ENCODE measurements at regions not wholly inside any gene's neighbourhood (a gene's known extent, or its start where the extent isn't known, plus 50 kb on each side); places are given as distances from the start of the nearest gene placed in this dataset.
"Not testable (repeated sequence)": the region's sequence is repeated elsewhere in the genome, so short reads cannot be mapped to it uniquely, and the experiment has no call there.

DNA sequence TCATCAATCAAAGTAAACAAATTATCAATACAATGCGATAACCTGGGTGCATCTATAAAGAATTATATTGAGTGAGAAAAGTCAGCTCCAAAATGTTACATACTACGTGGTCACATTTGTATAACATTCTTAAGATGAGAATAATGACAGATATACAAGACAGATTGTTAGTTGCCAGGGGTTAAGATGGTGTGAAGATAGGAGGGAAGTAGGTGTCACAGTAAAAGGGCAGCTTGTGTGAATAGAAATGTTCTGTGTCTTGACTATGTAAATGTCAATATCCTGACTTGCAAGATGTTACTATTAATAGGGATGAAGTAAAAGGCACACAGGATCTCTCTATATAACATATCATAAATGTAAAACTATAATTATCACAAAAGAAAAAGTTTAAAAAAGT, 611.2 kb upstream of the SPRY2 start:
- DNase-seq (ENCODE audit: low read depth): no peak

DNA sequence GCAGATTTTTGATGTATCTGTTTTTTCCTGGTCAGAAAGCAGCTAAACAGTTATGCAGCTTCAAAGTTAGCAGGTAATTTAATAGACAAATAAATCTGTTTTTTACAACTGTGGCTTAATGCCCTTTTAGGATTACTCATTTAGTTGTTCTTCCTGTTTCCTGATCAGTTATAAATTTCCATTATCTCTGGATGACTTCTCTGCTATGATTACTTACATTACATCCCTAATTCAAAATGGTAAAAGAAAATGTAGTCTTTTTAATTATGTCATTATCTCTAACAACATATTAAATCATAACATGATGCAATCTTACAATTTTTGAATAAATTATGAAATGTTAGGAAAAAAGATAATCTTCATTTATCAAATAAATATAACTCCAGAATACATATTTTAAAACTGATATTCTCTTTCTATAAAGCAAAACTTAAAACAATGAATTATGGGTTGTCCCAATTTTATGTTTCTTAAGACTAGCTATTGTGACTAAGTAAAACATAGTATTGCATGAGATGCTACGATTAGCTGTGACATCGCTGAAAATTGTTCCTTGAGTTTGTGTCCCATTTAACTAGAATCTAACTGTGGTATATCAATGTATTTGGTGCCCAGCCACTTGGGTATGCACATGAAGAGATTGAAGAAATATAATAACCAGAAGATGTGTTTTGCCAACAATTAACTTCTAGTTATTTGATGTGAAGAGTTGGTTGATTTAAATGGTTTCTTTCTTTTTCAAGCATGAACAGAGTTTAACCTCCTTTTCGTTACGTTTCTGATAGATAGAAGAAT, 605.3 kb upstream of the SPRY2 start:
- no peak for DNase-seq (ENCODE audit: low read depth)

DNA sequence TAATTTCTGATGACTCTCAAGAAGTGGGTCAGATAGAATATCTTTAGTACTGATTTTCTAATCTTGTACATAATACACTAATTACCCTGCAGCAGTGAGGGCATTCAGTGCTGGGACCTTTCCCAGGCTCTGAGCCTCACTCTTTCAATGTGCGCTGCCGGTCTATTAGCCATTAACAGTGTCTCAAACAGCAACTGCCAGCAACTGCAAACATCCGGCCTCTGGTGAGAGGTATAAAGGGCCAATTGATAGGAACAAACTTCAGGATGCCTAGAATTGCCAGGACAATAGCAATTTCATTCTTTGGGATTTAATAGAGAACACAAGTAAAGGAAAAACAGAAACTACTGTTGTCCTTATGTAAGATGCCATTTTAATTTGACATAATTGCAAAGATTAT, 604.4 kb upstream of the SPRY2 start:
- DNase-seq (ENCODE audit: low read depth): no peak

- DNase-seq (ENCODE audit: low read depth): no peak
Measured at GRCh38 chr13:80939581-80939980, 598.7 kb upstream of the SPRY2 start.

DNA sequence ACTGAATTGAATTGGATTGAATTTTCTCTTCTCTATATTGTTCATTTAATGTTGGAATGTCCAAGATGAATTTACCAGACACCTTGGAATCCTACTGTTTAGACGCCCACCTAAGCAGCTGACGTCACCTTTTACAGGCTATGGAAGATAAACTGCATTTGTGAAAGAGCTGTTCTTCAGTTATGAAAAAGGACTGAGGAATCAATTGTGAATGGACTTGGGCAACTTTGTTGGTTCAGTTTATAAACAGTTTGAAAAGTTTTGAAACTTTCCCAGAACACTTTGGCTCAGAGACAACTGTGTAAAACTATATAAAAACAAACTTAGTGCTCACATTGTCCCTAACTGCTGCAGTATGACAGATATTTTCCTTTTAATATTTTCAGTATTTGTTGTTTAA, 590.8 kb upstream of the SPRY2 start:
- no peak for DNase-seq (ENCODE audit: low read depth)

DNA sequence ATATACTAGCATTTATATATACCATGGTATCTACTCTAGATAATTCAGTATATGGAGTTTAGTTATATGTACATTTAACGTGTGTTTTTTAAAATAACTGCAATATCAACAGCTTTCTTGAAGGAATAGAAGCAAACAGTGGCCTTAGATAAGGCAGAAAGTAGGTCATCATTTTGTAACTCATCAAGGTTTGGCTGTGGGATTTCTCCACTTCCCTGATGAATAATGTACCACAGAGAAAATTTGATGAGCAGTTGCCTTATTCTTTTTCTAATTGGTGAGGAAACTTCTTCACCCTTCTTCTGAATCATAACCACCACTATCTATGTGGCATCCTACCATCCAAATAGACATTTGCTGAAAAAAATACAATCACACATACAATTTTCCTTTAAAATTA, 590.2 kb upstream of the SPRY2 start:
- no peak for DNase-seq (ENCODE audit: low read depth)

DNA sequence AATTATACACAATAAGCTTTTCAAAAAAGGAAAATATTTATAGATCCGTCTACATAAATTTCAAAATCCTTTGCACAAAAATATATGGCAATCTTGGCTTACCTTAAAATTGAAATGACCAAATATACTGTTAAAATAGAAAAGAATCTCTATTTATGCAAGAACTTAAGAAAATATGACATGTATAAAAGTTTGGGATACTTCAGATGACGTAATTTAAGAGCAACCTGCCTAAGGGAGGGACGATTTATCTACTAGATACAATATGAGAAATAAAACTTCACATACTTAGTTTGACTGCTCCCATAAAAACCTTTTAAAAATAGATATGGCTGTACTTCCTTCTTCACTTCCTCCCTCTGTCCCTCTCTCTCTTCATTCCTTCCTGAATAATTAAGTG, 587.3 kb upstream of the SPRY2 start:
- no peak for DNase-seq (ENCODE audit: low read depth)

DNA sequence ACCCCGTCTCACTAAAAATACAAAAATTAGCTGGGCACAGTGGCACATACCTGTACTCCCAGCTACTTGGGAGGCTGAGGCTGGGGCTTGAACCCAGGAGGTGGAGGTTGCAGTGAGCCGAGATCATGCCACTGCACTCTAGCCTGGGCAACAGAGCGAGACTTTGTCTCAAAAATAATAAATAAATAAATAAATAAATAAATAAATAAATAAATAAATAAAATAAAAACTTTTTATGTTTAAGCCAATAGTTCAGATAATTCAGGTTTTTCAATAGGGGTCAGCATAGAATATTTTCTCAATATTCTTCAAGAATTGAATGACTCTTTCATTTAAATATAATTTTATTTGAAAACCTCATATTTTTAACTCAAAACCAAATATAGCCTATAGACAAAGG, 585.1 kb upstream of the SPRY2 start:
- DNase-seq (ENCODE audit: low read depth): not testable (repeated sequence)

- DNase-seq (ENCODE audit: low read depth): no peak
Measured at GRCh38 chr13:80924596-80924995, 583.7 kb upstream of the SPRY2 start.

- no peak for DNase-seq (ENCODE audit: low read depth)
Measured at GRCh38 chr13:80923907-80924306, 583.0 kb upstream of the SPRY2 start.

DNA sequence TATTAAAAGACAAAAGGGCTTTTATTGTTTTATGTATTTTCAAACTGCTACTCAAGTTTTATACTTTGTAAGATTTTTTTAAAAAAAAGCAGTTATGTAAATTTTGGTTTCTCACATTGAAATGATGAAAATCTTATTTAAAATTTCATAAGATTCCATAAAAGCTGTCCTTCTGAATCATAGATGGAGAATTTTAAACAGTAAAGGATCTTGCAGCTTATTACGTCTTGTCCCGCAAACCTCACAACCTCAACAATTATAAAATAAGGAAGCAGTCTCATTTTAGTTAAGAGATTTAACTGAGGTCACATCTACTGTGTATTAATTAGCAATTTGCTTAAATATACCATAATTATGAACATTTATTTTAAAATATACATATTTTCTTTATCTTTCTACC, 581.0 kb upstream of the SPRY2 start:
- DNase-seq (ENCODE audit: low read depth): no peak

DNA sequence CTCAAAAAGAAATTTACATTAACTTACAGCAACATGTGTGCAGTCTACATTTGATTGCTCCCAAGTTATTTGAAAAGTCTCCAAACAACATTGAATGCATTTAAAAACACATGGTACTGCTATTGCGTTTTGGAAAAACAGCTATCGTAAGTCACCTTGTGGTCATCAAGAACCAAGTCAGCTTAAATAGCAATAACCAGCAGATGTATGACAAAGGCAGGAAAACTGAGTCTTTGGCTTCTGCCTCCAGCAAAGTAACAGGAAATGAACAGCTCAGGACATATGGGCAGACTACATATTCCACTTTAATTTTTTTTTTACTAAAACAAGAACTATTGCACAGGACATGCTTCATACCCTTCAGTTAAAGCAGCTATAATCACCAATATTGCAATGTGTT, 580.6 kb upstream of the SPRY2 start:
- DNase-seq (ENCODE audit: low read depth): no peak

GRCh38 chr13:80906860-80907259, 565.9 kb upstream of the SPRY2 start:
- DNase-seq (ENCODE audit: low read depth): no peak

GRCh38 chr13:80904386-80904785, 563.5 kb upstream of the SPRY2 start:
- no peak for DNase-seq (ENCODE audit: low read depth)

DNA sequence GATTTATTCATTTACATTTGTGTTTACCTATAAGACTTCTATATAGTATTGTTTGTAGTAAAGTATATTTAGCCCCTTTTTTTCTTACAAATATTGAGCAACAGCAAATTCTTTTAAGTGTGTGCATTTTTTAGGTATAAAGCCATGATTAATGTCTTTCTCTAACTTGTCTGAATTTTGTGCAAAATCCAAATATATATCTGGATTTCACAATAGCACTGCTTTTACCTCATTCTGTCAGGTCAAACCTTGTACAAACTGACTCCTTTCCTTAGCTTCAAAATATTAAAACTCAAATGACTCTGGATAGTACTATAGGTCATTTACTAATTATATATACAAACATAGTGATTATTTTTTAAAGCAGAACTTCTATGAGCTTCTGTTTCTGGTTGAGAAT, 563.0 kb upstream of the SPRY2 start:
- DNase-seq (ENCODE audit: low read depth): no peak

DNA sequence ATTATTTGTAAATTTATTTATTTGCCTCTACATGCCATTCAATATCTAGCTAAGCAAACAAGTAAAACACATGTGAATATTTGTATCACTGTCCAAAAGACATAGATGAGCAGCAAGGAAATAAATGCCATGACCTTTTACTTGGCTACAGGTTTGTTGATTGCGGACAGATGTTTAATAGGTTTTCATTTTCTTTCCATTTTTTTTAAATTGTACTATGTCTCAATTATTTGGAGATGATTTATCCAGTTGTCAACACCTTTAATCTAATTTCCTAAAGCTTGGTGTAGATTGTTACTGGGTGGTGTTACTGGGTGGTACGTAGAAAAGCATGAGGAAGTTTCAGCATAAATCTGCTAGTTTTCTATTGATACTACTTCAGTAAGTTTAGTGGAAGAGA, 560.6 kb upstream of the SPRY2 start:
- no peak for DNase-seq (ENCODE audit: low read depth)

- DNase-seq (ENCODE audit: low read depth): no peak
Measured at GRCh38 chr13:80901111-80901510, 560.2 kb upstream of the SPRY2 start.

GRCh38 chr13:80900561-80900960, 559.6 kb upstream of the SPRY2 start:
- no peak for DNase-seq (ENCODE audit: low read depth)

- DNase-seq (ENCODE audit: low read depth): not testable (repeated sequence)
Measured at GRCh38 chr13:80897641-80898040, 556.7 kb upstream of the SPRY2 start.

DNA sequence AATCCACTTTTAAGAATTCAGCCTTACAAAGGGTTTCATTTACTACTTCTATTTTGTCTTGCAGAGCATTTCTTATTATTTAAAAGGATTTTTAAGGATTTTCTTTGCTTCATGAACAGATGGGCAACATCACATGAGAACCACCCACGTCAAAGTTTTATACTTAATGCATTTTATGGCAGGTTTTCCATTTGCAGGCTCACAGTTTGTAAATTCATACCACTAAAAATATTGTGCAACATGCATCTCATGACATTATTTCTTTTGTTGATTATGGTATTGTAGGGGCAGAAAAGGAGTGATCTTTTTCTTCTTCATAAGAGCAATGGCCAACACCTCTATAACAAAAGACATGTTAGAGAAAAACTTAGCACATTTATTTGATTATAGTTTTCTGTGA, 554.0 kb upstream of the SPRY2 start:
- no peak for DNase-seq (ENCODE audit: low read depth)

GRCh38 chr13:80889829-80890228, 548.9 kb upstream of the SPRY2 start:
- no peak for DNase-seq (ENCODE audit: low read depth)

DNA sequence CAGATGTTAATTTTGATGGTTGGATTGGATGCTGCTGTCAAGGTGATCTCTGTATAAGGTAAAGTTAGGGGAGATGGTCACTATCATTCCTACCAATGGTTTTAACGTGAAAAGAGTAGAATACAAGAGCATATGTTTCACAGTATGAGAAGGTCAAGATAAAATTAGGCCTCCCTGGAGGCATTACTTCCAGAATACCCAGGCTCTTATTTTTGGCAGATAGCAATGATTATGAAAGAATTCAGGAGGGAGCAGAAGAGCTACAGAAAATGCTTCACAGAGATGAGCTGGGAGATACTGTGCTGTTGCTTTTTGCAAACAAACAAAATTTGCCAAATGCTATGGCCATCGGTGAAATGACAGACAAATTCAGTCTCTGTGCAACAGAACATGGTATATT, 547.5 kb upstream of the SPRY2 start:
- DNase-seq (ENCODE audit: low read depth): no peak

- DNase-seq (ENCODE audit: low read depth): no peak
Measured at GRCh38 chr13:80884056-80884785, 543.3 kb upstream of the SPRY2 start.

DNA sequence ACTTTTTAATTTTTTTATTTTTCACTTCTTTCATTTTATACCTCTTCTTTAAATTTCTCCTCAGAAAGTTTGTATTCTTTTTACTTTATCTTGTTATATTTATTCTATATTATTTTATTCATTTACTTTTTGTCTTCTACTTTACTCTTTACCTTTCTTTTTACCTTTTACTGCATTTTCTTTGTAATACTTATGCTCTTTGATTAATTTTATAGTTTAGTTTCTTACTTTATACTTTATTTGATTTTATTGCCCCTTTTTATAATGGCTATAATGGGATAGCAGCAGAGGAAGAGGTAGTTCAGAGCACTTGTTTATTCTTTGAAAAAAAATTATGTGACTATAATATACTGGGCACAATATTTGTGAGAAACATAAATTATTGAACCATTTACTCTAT, 542.6 kb upstream of the SPRY2 start:
- no peak for DNase-seq (ENCODE audit: low read depth)

Data from activated gamma-delta T cell treated with anti-CD3 and anti-CD28 coated beads, Interleukin-2, amount 50 U/mL, for 16 hours (primary cell).